ENCODE measurements at regions not wholly inside any gene's neighbourhood (a gene's known extent, or its start where the extent isn't known, plus 50 kb on each side); places are given as distances from the start of the nearest gene placed in this dataset.

DNA sequence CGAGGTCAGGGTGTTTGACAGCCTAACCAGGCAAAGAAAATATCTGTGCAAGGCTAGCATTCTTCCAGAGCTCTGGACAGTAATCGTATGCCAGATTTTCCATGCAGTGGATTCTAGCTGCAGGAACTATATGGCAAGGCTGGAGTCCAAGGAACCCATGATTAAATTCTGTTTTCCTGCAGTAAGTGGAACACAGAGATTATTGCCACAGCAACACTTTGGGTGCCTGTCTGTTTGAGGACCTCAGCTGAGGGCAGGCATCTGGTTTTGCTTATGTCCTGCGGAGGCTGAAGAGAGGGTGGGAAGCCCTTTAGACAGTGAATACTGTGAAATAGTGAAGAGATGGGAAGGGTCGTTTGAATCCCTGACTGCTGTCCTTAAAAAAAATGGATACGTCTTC lies 104.4 kb downstream of the DAD1 start:
- H3K9ac ChIP-seq (ENCODE audit: low read length), result no peak overlapping the region
- peak overlapping the region; percentile 39 for H3K4me2 ChIP-seq (replicated peaks; ENCODE audit: low read depth, low read length, poor library complexity, severe bottlenecking)
- no peaks in the 10 kb centered on the region for H3K27me3 Mint-ChIP-seq
- H2AFZ ChIP-seq (ENCODE audit: insufficient read depth, low read depth, low read length, poor library complexity, severe bottlenecking), result peak overlapping the region; percentile 16
- peaks cover 91% of the 10 kb centered on the region for H3K4me1 Mint-ChIP-seq
- POLR2A ChIA-PET, result interaction anchor here (2.5 kb wide), 1 partner anchor 71 kb away, joined by 10 read pairs; no protein-coding TSS in a partner anchor
- peaks cover 54 to 77% of the 10 kb centered on the region in 2 donors for H3K4me1 ChIP-seq (ENCODE audit: control insufficient read depth in 2 of 2, insufficient read depth in 2 of 2, low read length in 2 of 2)
- peak overlapping the region; percentile 8 to 26 for H3K27ac ChIP-seq (ENCODE audit: low read length in 2 of 2)
- H3K9me3 ChIP-seq (ENCODE audit: control extremely low read depth in 1 of 3, control insufficient read depth in 2 of 3, insufficient read depth in 1 of 3, low read length in 2 of 3), result no peaks in the 10 kb centered on the region
- H3K36me3 ChIP-seq (replicated peaks in 1 of 2; ENCODE audit: control extremely low read depth in 1 of 2, control insufficient read depth in 1 of 2, extremely low read depth in 1 of 2, insufficient read depth in 2 of 2, low read length in 1 of 2), result no peaks in the 10 kb centered on the region
- H3K4me3 ChIP-seq (ENCODE audit: control extremely low read depth in 1 of 5, extremely low read depth in 1 of 5, insufficient read depth in 1 of 5, low read depth in 2 of 5, low read length in 4 of 5), result peak overlapping the region in 1 of 5 experiments; percentile 15
- peak overlapping the region; percentile 81 for H3K4me3 Mint-ChIP-seq
- H3K9me3 Mint-ChIP-seq (ENCODE audit: insufficient read depth), result no peaks in the 10 kb centered on the region
- DNase-seq (no peak), ATAC-seq (ENCODE audit: low read depth) (no peak)
- WGBS (ENCODE audit: insufficient coverage), result 67% methylated on average over 2 of the region's 5 CpGs
- no peaks in the 10 kb centered on the region for H4K20me1 ChIP-seq (ENCODE audit: control insufficient read depth, insufficient read depth, low read length, poor library complexity, severe bottlenecking)
- CTCF ChIA-PET, result interaction anchor here (0.7 to 2.6 kb wide), 9 partner anchors 9 to 94 kb away, joined by 3 to 13 read pairs (median 4); no protein-coding TSS in a partner anchor
- peak overlapping the region; percentile 91 for H3K27ac Mint-ChIP-seq
- peaks cover 5% of the 10 kb centered on the region for H3K79me2 ChIP-seq (ENCODE audit: control insufficient read depth, insufficient read depth, low read length)
- intact Hi-C loops (cut with micrococcal nuclease), result loop anchor here (5.0 kb wide), 1 partner anchor 38 kb away; no protein-coding TSS in a partner anchor
- TF ChIP-seq EZH2 (IDR thresholded peaks at IDR 0.05; ENCODE audit: borderline replicate concordance, insufficient read depth, low read depth, low read length, poor library complexity, severe bottlenecking), result no peak
- TF ChIP-seq, protein P1, sequence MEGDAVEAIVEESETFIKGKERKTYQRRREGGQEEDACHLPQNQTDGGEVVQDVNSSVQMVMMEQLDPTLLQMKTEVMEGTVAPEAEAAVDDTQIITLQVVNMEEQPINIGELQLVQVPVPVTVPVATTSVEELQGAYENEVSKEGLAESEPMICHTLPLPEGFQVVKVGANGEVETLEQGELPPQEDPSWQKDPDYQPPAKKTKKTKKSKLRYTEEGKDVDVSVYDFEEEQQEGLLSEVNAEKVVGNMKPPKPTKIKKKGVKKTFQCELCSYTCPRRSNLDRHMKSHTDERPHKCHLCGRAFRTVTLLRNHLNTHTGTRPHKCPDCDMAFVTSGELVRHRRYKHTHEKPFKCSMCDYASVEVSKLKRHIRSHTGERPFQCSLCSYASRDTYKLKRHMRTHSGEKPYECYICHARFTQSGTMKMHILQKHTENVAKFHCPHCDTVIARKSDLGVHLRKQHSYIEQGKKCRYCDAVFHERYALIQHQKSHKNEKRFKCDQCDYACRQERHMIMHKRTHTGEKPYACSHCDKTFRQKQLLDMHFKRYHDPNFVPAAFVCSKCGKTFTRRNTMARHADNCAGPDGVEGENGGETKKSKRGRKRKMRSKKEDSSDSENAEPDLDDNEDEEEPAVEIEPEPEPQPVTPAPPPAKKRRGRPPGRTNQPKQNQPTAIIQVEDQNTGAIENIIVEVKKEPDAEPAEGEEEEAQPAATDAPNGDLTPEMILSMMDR (IDR thresholded peaks at IDR 0.05), result no peak
- H3K27me3 ChIP-seq (replicated peaks in 1 of 4; ENCODE audit: control extremely low read depth in 1 of 4, control insufficient read depth in 3 of 4, insufficient read depth in 4 of 4, low read length in 3 of 4), result no peaks in the 10 kb centered on the region

DNA sequence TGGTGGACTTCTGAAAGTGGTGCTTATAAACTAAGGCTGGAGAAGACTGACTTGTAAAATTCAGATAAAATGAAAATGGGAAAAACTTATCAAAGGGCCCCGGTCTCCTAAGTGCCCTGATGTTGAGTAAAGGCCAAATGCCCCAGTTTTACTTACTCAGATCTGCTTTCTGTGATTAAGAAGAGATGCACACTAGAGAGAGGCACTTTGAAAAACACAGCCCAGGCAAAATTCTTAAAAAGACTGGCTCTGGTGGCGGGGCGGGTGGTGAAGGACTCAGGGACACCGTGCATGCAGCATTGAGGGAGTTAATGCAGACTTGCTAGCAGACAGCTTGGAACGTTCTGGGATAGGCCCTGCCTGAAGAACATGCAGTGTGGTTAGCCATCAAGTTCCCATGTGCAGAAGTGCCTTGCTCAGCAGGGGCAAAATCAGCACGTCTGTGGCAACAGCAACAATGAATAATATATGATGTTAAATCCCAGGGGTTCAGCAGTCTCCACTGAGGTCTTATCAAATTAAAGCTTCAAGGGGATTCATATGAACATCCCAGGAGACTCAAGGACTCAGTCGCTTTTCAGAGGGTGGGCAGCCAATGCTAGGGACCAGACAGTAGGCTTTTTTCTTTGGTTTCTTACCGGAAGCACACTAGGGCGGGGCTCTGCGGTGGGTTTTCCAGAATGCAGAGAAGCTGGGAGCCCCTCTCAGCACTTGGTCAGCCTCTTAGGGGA lies 105.0 kb downstream of the DAD1 start:
- Mint-ChIP-seq H3K4me3 (peak overlapping the region; percentile 81), H3K9me3 (ENCODE audit: insufficient read depth) (no peaks in the 10 kb centered on the region), H3K27ac (peak overlapping the region; percentile 91), H3K4me1 (peaks cover 91% of the 10 kb centered on the region), H3K27me3 (no peaks in the 10 kb centered on the region)
- peak overlapping the region; percentile 8 to 26 for H3K27ac ChIP-seq (ENCODE audit: low read length in 2 of 2)
- peaks cover 59 to 79% of the 10 kb centered on the region in 2 donors for H3K4me1 ChIP-seq (ENCODE audit: control insufficient read depth in 2 of 2, insufficient read depth in 2 of 2, low read length in 2 of 2)
- 59% methylated on average over 10 of the region's 10 CpGs for WGBS (ENCODE audit: insufficient coverage)
- H2AFZ ChIP-seq (ENCODE audit: insufficient read depth, low read depth, low read length, poor library complexity, severe bottlenecking), result peak overlapping the region; percentile 30
- no peaks in the 10 kb centered on the region for H3K27me3 ChIP-seq (replicated peaks in 1 of 4; ENCODE audit: control extremely low read depth in 1 of 4, control insufficient read depth in 3 of 4, insufficient read depth in 4 of 4, low read length in 3 of 4)
- DNase-seq, result no peak
- H3K79me2 ChIP-seq (ENCODE audit: control insufficient read depth, insufficient read depth, low read length), result peaks cover 5% of the 10 kb centered on the region
- H3K36me3 ChIP-seq (replicated peaks in 1 of 2; ENCODE audit: control extremely low read depth in 1 of 2, control insufficient read depth in 1 of 2, extremely low read depth in 1 of 2, insufficient read depth in 2 of 2, low read length in 1 of 2), result no peaks in the 10 kb centered on the region
- peak overlapping the region; percentile 39 for H3K4me2 ChIP-seq (replicated peaks; ENCODE audit: low read depth, low read length, poor library complexity, severe bottlenecking)
- ChIA-PET POLR2A (interaction anchor here (2.5 kb wide), 1 partner anchor 72 kb away, joined by 10 read pairs; no protein-coding TSS in a partner anchor), CTCF (interaction anchor here (0.7 to 2.6 kb wide), 9 partner anchors 8 to 93 kb away, joined by 3 to 13 read pairs (median 4); no protein-coding TSS in a partner anchor)
- TF ChIP-seq, protein P1 (IDR thresholded peaks at IDR 0.05), result no peak
- TF ChIP-seq EZH2 (IDR thresholded peaks at IDR 0.05; ENCODE audit: borderline replicate concordance, insufficient read depth, low read depth, low read length, poor library complexity, severe bottlenecking), result no peak
- no peaks in the 10 kb centered on the region for H4K20me1 ChIP-seq (ENCODE audit: control insufficient read depth, insufficient read depth, low read length, poor library complexity, severe bottlenecking)
- intact Hi-C loops (cut with micrococcal nuclease), result loop anchor here (5.0 kb wide), 1 partner anchor 38 kb away; no protein-coding TSS in a partner anchor
- no peak overlapping the region for H3K9ac ChIP-seq (ENCODE audit: low read length)
- peak; percentile 29 for ATAC-seq (ENCODE audit: low read depth)
- no peaks in the 10 kb centered on the region for H3K9me3 ChIP-seq (ENCODE audit: control extremely low read depth in 1 of 3, control insufficient read depth in 2 of 3, insufficient read depth in 1 of 3, low read length in 2 of 3)
- H3K4me3 ChIP-seq (ENCODE audit: control extremely low read depth in 1 of 5, extremely low read depth in 1 of 5, insufficient read depth in 1 of 5, low read depth in 2 of 5, low read length in 4 of 5), result peak overlapping the region in 1 of 5 experiments; percentile 15
